GM18511 (cell line): ENCODE measurements at regions not wholly inside any gene's neighbourhood (a gene's known extent, or its start where the extent isn't known, plus 50 kb on each side); places are given as distances from the start of the nearest gene placed in this dataset.

Source experiments
- ATAC-seq: cut with Tn5 transposase; IDR thresholded peaks from one replicate; pipeline ENCODE4 v1.9.1; 2021; ENCODE audit warnings: mild to moderate bottlenecking, moderate library complexity; ENCODE audit not compliant: unreplicated experiment

DNA sequence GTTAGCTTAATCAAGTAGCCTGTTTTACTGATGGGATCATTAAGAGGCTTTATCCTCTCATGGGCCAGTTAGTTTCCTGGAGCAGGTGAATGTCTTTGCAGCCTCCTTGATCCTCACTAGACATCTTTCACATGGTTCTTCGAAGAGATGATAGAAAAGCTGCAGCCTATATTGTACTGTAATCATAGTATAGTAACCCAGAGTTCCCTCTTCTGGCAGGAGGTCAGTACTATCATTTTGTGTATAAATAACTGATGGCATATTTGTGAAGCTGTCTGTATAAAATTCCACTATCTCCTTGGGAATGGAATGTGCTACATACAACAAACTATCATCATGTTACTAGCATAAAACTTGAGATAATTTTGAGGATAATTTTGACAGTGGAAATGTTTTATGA is 123.8 kb upstream of the PRPS1L1 start:
- ATAC-seq, result peak; percentile 54

DNA sequence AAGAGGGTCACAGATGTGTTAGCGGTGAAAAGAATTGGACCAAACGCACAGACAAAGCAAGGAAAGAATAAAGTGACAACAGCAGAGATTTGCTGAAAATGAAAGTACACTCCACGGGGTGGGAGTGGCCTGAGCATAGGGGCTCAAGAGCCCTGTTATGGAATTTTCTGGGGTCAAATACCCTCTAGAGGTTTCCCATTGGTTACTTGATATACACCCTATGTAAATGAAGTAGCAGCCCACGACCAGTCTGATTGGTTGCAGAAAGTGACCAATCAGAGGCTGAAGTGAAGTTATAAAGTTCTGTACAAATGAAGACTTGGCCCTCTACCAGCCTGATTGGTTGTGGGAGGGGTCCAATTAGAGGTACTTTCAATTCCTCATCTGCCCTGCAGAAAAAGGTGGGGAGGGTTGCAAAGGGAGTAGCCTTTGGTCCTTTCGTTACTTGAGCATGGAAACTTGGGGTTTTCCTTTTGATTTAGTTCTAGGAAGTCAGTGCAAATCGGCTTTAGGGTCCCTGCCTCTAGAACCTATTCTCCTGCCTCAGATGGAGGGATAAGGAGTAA is 125.6 kb upstream of the PRPS1L1 start:
- ATAC-seq, result no peak

DNA sequence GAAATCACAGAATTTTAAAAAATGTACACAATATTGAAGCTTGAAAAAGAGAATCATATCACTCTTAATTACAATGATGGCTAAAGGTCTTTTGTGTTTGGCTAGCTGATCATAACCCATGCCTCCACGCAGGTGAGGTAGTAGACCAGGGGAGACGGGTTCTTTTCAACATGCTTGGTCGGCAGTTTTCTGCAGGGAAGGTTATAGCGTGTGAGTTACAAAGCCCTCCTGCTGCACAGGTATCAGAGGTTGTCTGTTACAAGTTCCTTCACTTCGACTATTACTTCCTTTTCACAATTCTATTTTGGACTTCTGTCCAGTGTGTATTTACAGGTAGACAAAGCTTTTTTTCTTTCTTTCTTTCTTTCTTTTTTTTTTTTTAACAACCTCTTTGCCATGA is 127.1 kb upstream of the PRPS1L1 start:
- no peak for ATAC-seq

DNA sequence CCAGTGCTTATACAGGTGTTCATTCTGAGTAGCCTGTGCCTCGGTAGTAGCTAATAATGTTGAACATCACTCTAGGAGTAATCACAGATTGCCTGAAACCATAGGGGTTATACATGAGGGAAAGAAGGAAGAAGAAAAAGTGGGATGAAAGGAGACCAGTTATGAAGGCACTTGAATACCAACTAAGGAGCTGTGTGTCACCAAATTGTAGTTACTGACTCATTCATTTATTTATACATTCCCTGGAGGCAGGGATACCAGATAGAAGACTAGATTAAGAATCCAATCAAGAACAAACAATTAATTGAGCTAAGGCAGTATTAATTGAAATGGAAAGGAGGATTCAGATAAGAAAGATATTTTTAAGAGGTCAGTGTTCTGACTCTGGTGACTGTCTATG is 129.6 kb upstream of the PRPS1L1 start:
- ATAC-seq, result no peak

DNA sequence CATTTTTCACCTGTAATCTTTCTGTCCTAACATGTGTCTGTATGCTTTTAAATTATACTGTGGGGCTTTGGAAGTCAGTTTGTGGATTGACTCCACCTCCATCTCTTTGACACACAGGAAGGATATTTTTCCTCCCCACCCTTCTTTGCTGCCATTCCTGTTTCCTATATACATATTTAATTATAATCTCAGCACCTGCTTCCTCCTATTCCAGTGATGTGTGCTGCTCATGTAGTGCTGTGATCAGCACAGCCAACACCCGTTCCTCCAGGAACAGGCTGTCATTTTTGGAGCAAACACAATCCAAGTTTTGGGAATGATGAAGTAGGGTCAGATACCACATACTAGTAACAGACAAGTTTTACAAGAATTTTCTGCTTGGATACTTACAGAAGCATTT is 135.0 kb upstream of the PRPS1L1 start:
- ATAC-seq, result no peak

DNA sequence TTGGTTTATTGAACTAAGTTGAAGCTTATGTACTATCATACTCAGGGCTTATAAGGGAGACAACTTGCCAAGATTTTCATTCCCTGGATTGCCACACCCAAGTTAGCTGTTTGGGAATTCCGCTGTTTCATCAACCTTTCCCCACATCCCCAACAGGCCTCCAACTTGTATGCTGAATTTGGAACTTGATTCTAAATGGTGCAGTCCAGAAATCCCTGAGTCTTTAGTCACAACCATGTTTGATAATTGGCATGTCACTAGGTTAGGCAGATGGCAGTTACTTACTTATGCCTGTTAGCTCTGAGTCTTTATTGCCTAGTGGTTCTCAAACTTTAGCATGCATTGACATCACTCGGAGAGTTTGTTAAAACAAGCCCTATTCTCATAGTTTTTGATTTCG is 135.4 kb upstream of the PRPS1L1 start:
- ATAC-seq, result no peak

DNA sequence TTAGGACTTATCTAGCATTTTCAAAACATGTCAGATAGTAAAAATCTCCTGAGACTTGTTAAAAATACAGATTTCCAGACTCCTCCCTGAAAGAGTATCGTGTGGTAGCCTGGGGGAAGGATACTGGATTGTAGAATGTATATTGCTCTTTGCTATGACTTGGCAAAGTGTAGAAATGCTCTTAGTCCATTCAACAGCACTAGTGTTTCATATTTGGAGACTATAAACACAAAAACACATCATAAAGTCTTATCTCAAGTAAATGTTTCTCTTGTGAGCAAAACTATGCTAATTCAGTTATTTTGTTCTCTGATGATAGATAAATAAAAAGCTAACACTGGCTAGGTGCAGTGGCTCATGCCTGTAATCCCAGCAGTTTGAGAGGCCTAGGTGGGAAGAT is 137.5 kb upstream of the PRPS1L1 start:
- ATAC-seq, result no peak

DNA sequence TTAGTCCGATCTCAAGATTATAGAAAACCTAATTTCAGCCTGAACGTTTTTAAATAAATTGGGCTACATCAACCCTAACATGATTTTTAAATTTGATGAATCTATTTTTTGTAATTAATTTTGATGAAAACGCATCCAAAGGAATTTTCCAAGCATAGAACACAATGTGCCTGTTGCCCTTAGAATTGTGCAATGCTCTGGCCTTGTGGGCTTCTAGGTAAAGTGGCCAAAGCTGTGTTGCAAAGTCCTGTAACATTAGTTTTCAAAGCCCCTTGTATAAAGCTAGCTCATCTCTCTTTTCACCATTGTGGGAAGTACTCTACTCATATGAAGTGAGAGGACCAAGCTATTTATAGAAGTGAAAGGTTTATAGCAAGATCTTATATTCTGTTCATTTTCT is 138.4 kb upstream of the PRPS1L1 start:
- no peak for ATAC-seq

DNA sequence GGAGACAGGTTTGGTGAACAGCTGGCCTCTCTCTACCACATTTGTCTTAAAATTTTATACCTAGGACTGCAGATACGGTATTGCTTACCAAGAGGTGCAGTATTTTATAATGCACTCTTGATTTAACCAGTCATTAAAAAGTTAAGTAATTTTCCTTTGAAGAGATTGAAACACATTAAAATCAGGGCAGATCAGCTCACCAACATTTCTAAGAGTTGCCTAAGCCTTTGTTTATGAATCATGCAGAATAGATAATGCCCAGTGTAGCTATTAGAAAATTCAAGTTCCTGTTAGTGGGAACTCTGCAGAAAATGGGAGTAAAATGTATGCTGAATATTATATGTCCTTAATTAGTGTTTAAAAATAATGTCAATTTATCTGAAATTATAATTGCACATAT is 140.2 kb upstream of the PRPS1L1 start:
- no peak for ATAC-seq

DNA sequence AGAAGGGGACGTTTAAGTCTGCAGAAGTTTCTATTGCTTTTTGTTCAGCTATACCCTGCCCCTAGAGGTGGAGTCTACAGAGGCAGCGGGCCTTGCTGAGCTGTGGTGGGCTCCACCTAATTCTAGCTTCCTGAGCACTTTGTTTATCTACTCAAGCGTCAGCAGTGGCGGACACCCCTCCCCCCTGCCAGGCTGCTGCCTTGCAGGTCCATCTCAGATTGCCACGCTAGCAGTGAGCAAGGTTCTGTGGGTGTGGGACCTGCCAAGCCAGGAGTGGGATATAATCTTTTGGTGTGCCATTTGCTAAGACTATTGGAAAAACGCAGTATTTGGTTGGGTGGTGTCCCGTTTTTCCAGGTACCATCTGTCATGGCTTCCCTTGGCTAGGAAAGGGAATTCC is 147.3 kb upstream of the PRPS1L1 start:
- ATAC-seq, result no peak

DNA sequence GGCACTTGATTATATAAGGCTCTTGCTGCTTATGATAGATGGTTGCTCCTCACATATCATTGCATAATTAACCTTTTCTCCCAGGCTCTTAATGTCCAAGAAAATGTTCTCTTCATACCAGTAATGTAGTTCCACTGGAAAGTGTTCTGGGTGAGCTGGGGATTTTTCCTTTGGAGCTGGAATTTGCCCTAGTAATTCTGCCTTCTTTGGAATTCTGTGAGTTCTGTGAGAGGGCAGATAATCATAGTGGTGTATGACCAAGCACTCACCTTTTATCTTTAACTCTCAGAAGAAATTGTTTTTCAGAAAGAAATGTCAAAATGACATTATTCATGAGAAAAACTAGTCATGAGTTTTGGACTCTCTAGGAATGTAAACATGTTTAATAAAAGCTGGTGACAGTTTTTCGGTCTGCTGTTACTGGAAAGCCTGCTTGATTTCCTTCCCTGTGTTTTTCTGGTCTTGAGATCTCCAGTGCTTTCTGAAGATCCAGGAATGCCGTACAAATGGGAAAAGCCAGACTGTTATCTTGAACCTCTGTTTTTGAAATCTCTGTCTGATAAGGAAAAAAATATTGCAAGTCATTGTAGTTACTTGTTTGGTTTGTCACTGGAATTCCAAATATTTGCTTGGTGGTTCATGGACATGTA is 148.3 kb upstream of the PRPS1L1 start:
- no peak for ATAC-seq

DNA sequence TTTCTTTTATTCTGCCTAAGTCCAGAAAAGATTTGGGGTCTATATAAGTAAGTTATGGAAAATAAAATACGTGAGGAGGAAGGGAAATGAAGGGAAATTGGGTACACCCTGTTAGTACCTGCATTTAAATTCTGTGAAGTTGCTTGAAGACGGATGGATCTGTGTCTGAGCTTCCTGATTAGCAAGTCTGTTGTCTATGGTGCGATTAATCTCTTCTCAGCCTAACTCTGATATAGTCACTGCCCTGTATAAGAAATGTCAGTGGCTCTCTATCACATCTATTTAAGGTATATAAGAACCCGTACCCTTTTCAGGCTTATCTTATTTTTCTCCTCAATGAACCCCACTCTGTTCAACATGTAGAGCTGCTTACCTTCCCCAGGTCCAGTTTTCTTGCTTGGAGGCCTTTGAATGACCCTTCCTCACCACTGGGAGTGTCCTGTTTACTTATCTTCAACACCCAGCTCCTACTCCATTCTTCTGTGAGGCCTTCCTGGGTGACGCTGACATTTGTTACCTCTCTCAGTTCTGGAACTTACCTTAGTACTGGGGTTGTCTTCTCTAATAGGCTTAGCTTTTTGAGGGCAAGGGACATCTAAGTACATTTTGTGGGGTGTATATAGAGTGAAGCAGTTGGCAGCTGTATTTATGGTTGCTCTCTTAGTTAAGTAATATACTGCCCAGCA is 149.6 kb upstream of the PRPS1L1 start:
- ATAC-seq, result no peak

DNA sequence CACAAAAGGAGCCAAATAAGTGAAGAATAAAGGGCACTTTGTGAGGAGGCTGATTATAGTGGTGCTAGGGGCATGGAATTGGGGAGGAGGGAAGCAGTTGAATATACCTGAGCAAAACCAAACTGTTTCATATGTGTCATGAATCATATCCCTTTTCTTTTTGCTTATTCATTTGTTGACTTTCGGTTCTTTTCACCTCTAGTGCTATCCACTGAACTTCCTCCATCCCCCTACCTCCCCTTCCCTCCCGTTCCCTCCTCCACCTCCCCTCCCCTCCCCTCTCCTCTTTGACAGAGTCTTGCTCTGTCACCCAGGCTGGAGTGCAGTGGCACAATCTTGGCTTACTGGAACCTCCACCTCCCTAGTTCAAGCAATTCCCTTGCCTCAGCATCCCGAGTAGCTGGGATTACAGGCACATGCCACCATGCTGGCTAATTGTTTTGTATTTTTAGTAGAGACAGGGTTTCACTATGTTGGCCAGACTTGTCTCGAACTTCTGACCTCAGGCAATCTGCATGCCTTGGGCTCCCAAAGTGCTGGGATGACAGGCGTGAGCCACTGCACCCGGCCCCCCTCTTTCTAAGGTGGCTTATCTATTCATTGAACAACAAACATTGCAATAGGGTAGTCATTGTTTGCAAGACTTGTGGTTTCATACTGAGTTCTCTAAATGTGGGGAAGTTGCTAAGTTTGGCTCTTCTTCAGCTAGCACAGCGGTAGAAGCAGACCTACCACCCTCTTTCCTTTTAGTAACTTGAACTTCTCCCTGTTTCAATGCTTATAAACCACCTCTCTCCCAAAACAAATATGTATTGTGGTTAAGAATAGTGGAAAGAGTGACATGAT is 150.4 kb upstream of the PRPS1L1 start:
- ATAC-seq, result peak; percentile 90

DNA sequence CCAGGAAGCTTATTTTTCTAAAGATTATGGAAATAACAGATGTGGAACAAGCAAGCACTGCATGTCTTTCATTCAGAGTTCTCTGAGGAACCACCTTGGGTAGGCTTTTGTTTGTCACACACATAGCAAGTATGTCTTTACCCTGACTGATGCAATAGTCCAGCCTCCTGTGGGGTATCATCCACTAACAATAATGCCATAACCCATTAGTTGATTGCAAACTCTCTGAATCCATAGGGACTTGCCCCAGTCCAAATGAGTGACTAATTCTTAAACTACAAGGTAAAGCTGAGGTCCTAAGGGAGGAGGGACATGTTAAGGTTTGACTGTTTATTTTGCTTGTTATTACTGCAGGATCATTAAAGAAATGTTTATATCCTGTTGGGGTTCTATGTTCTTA is 151.4 kb upstream of the PRPS1L1 start:
- no peak for ATAC-seq

DNA sequence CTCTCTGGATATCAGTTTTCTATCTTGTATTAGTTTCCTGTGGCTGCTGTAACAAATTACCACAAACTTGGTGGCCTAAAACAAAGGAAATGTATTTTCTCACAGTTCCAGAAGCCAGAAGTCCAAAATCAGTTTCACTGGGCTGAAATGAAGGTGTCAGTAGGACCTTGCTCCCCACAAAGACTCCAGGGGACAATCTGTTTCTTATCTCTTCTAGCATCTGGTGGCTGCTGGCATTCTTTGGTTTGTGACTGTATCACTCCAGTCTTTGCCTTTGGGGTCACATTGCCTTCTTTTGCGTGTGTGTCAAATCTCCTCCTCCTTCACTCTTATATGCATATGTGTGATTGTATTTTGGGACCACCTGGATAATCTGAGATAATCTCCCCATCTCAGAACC is 153.0 kb upstream of the PRPS1L1 start:
- ATAC-seq, result no peak

DNA sequence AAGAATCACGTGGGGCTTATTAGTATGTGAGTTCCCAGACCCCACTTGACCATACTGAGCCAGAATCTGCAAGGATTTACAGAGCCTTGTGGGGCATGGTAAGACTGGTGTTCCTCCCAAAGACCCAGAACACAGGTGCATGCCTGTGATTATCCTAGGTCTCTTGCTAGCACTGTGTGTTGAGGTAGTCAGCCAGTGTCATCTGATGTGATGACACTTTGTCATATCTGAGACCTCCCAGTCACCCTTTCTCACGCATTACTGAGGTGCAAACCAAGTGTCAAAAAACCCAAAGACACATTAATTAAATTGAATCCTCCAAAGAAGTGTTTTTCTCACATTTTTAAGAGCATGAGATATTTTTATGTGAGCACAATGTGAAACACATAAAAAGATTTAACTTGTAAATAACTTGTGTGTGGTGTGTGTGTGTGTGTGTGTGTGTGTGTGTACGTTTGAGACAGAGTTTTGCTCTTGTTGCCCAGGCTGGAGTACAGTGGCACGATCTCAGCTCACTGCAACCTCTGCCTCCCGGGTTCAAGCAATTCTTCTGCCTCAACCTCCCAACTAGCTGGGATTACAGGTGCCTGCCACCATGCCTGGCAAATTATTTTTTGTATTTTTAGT is 162.0 kb upstream of the PRPS1L1 start:
- no peak for ATAC-seq

DNA sequence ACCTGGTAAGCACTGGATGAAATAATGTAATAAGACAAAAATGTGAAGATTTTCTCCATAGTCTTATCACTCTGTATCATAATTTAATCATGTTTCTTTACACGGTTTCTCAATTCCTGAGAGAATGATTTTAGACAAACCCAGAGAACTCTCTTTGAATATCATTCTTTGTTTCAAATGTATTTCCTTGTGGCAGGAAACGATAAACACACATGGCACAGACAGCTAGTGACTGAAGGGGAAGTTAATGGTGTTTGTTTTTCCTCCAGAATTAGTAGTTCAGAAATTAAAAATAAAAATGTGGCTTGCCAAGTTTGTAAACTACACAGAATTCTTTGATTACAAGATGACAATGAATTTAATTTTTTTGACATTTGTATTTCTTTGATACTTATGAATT is 163.7 kb upstream of the PRPS1L1 start:
- ATAC-seq, result no peak

DNA sequence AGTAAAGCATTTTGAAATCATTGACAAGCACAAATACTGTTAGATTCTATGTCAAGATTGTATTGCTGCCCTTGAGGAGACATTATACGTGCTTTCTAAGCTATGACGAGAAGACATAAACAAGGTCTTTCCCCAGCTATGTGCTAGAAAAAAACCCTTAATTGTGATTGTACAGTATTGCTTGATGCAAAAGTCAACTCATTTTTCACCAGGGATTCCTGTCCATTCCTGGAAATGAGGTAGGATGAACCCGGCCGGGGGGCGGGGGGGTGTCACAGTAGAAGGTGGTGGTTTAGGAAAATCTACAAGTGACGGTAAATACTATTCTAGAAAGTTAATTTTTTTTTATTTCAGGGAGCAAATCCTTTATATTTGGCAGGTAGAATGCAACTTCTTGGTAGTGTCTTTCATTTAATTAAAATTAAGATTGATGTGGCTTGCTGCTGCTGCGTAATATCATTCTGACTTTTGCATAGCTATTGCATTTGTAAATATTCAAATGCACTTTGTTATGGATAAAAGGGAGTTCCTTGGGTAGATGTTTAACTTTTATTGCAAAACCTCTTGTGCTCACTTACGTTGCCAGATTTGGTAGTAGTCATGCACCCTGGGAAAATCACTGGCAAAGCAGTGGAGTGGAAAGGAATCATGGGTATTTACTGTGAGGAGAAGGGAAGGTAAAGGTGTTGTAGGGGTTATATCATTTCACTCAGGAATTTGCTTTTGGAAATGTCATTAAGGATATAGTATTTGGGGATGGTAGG is 164.4 kb upstream of the PRPS1L1 start:
- no peak for ATAC-seq

DNA sequence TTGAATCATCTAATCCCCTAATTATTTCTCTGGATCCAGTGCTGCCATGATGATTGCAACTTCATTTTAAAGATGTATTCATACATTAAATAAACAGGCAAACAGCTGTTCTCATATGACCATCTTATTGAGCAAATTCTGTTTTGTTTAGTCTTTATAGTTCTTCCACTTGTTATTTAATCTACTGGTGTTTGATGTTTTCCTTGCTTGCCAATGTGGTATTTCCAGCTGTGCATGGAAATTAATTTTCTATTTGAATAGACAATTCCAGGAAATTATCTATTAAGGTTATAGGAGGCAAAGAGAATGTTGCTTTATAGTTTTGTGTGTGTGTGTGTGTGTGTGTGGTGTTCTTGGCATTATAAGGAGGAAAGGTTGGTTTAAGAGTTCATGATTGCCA is 167.0 kb upstream of the PRPS1L1 start:
- ATAC-seq, result no peak

DNA sequence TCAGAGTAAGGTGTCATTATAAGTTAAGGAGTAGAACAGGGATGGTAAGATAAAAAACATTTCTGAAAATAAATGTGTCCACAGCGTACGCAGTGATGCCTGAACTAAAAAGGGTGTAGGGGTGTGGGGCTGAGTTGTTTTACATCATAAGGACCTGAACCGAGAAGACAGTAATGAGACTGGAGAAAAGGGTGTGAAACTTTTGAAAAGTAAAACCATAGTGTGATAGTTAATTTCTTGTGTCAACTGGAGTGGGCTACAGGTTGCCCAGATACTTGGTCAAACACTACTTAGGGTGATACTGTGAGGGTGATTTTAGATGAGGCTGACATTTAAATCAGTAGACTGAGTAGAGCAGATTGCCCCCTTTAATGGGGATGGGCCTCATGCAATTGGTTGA is 169.0 kb upstream of the PRPS1L1 start:
- ATAC-seq, result no peak

DNA sequence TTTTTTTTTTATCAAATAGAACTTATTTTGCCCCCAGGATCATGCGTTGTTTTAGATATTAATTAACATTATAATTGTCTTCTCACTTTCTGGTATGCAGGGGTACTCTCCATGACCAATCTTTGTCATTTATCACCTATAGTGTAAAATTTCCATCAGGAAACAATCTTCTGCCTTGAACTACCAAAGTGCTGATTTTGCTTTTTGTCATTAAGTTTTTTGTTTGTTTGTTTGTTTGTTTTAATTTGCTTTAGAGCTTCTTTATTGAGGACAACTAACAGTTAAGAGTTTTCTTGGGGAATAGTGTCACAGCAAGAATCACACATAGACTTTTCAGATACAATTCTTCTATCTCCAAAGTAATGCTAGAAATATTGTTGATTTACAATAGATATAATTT is 171.2 kb upstream of the PRPS1L1 start:
- no peak for ATAC-seq
